ENCODE measurements at regions not wholly inside any gene's neighbourhood (a gene's known extent, or its start where the extent isn't known, plus 50 kb on each side); places are given as distances from the start of the nearest gene placed in this dataset.

- TF ChIP-seq POLR2A (IDR thresholded peaks at IDR 0.05; ENCODE audit: low read depth): no peak
- no peak for TF ChIP-seq CTCF (IDR thresholded peaks at IDR 0.05)
Measured at GRCh38 chr1:79819140-79819539, 812.6 kb upstream of the ADGRL4 start.
